ENCODE measurements at regions not wholly inside any gene's neighbourhood (a gene's known extent, or its start where the extent isn't known, plus 50 kb on each side); places are given as distances from the start of the nearest gene placed in this dataset.

DNA sequence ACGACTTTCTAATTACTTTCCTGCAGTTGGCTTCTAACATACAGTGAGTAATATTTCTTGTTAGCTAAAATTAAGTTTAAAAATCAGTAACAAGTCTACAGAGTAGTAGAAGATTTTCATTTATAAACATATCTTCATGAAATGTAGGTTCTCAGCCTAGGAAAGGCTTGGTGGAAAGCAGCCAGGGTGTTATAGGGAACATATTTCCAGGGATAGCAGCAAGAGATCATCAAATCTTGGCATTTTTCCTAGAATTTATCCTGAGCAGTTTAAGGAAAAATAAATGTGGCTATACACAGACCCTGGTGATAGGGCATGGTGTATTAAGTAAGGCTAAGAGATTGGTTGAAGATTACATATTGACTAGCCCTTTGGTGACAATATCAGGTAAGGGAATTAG lies 203.5 kb upstream of the NEGR1 start:
- TF ChIP-seq CTCF (IDR thresholded peaks at IDR 0.05): no peak
- TF ChIP-seq POLR2A (IDR thresholded peaks at IDR 0.05): no peak

Data from uterus (tissue), 2 donors.